WI38 (cell line): ENCODE measurements at regions not wholly inside any gene's neighbourhood (a gene's known extent, or its start where the extent isn't known, plus 50 kb on each side); places are given as distances from the start of the nearest gene placed in this dataset.

Experiments used
- H3K4me3 ChIP-seq: 2 replicates; pipeline ENCODE4 v1.5.1; 2011; ENCODE audit warnings: low read depth, mild to moderate bottlenecking, control low read depth, low read length
- CTCF ChIP-seq: IDR thresholded peaks from 2 replicates; pipeline ENCODE4 v1.5.1; 2012; ENCODE audit warnings: low read depth, mild to moderate bottlenecking, control low read depth, low read length

- TF ChIP-seq CTCF: no peak
- 0 out of 2 replicates have a peak overlapping the region, but pooled peaks have one; percentile 17 for H3K4me3 ChIP-seq
These were observed 137.7 kb downstream of the IRS1 start for GRCh38 chr2:226661789-226662545.

- no peak overlapping the region for H3K4me3 ChIP-seq
- TF ChIP-seq CTCF: no peak
These were observed 139.1 kb downstream of the IRS1 start for GRCh38 chr2:226660526-226660925.

GRCh38 chr2:226660124-226660523 lies 139.5 kb downstream of the IRS1 start:
- no peak overlapping the region for H3K4me3 ChIP-seq
- TF ChIP-seq CTCF: no peak

GRCh38 chr2:226659410-226659809 lies 140.2 kb downstream of the IRS1 start:
- no peak for TF ChIP-seq CTCF
- no peak overlapping the region for H3K4me3 ChIP-seq

- no peak overlapping the region for H3K4me3 ChIP-seq
- TF ChIP-seq CTCF: no peak
These were observed 141.1 kb downstream of the IRS1 start for GRCh38 chr2:226658555-226658954.

GRCh38 chr2:226657340-226658053 lies 142.1 kb downstream of the IRS1 start:
- no peak overlapping the region for H3K4me3 ChIP-seq
- TF ChIP-seq CTCF: no peak

- peak overlapping the region; percentile 28; the same call in 1 of the 2 replicates for H3K4me3 ChIP-seq
These were observed 143.3 kb downstream of the IRS1 start for GRCh38 chr2:226656367-226656766.

More at GRCh38 chr2:226656367-226656766, 143.3 kb downstream of the IRS1 start:
- no peak for TF ChIP-seq CTCF
